ENCODE measurements at regions not wholly inside any gene's neighbourhood (a gene's known extent, or its start where the extent isn't known, plus 50 kb on each side); places are given as distances from the start of the nearest gene placed in this dataset.

DNA sequence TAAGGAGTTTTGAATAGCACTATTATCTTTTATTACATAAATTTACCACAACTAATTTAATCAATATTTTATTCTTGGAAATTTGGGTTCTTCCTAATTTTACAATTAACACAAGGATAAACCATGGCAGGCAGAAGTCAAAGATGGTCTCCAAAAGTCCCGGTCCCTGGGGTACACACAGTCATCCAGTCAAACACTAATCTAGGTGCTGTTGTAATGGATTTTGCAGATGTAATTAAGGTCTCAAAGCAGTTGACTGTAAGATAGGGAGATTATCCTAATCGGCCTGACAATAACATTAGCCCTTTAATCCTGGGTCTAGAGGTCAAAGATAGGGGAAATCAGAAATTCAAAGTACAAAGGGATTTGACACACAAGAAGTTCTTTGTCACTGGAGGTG is 57.5 kb upstream of the HTR1A start:
- H3K9me3 ChIP-seq (ENCODE audit: control insufficient read depth in 4 of 4, low read length in 3 of 4), result no peaks in the 10 kb centered on the region
- no peak overlapping the region for H3K9ac ChIP-seq (ENCODE audit: low read depth in 1 of 2, low read length in 2 of 2)
- no peak for DNase-seq (ENCODE audit: low spot score)
- no peak overlapping the region for H3K4me3 ChIP-seq (ENCODE audit: low read depth in 1 of 3, low read length in 3 of 3)
- WGBS, result 43% methylated on average over 2 of the region's 2 CpGs
- H3K27ac ChIP-seq (ENCODE audit: low read depth in 1 of 2, low read length in 2 of 2), result no peak overlapping the region
- TF ChIP-seq EGR1 (IDR thresholded peaks at IDR 0.05; ENCODE audit: low read depth in 2 of 2), result no peak
- TF ChIP-seq GABPA (IDR thresholded peaks at IDR 0.05 in 1 of 2, conservative IDR thresholded peaks at IDR 0.05 in 1 of 2), result no peak
- TF ChIP-seq FOXA2 (IDR thresholded peaks at IDR 0.05), result no peak
- no peak for TF ChIP-seq NR2F2 (IDR thresholded peaks at IDR 0.05)
- TF ChIP-seq TAF1 (conservative IDR thresholded peaks at IDR 0.05), result no peak
- TF ChIP-seq, protein P1, sequence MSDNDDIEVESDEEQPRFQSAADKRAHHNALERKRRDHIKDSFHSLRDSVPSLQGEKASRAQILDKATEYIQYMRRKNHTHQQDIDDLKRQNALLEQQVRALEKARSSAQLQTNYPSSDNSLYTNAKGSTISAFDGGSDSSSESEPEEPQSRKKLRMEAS (IDR thresholded peaks at IDR 0.05), result no peak
- no peak for TF ChIP-seq JUND (IDR thresholded peaks at IDR 0.05)
- no peak for TF ChIP-seq RXRA (IDR thresholded peaks at IDR 0.05)
- no peak for TF ChIP-seq RAD21 (IDR thresholded peaks at IDR 0.05)
- TF ChIP-seq HNF4A (conservative IDR thresholded peaks at IDR 0.05), result no peak
- TF ChIP-seq FOXA1 (IDR thresholded peaks at IDR 0.05), result no peak
- H3K27me3 ChIP-seq (ENCODE audit: control insufficient read depth in 4 of 4, insufficient read depth in 4 of 4, low read length in 3 of 4), result peaks cover 0 to 2% (median 0%) of the 10 kb centered on the region in 4 donors
- H3K36me3 ChIP-seq (ENCODE audit: control insufficient read depth in 4 of 4, insufficient read depth in 3 of 4, low read depth in 1 of 4, low read length in 3 of 4), result no peaks in the 10 kb centered on the region
- H3K4me1 ChIP-seq (ENCODE audit: control insufficient read depth in 4 of 4, insufficient read depth in 4 of 4, low read length in 3 of 4), result no peaks in the 10 kb centered on the region

DNA sequence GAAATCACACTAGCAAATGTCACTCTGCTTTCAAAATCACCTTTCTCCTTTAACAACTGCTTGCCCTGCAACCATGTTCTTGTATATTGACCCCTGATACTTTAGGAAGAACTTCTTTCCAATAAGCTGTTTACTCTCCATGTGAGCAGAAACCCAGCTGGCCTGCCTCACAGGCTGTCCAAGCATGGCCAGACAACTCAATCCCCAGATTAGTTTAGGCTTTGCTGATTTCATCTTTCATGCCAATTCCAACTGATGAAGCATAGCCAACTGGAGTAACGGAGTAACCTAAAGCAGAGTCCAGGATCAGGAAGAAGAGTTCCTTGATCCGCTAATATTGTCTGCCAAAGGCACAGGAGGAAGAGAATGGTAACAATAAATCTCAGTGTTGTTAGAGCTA is 56.7 kb upstream of the HTR1A start:
- Histone ChIP-seq H3K9me3 (ENCODE audit: control insufficient read depth in 4 of 4, low read length in 3 of 4) (no peaks in the 10 kb centered on the region), H3K4me3 (ENCODE audit: low read depth in 1 of 3, low read length in 3 of 3) (no peak overlapping the region), H3K9ac (ENCODE audit: low read depth in 1 of 2, low read length in 2 of 2) (no peak overlapping the region), H3K4me1 (ENCODE audit: control insufficient read depth in 4 of 4, insufficient read depth in 4 of 4, low read length in 3 of 4) (no peaks in the 10 kb centered on the region), H3K27ac (ENCODE audit: low read depth in 1 of 2, low read length in 2 of 2) (no peak overlapping the region), H3K36me3 (ENCODE audit: control insufficient read depth in 4 of 4, insufficient read depth in 3 of 4, low read depth in 1 of 4, low read length in 3 of 4) (no peaks in the 10 kb centered on the region), H3K27me3 (ENCODE audit: control insufficient read depth in 4 of 4, insufficient read depth in 4 of 4, low read length in 3 of 4) (peaks cover 0 to 2% (median 0%) of the 10 kb centered on the region in 4 donors)
- no peak for TF ChIP-seq HNF4A (conservative IDR thresholded peaks at IDR 0.05)
- TF ChIP-seq, protein P2, sequence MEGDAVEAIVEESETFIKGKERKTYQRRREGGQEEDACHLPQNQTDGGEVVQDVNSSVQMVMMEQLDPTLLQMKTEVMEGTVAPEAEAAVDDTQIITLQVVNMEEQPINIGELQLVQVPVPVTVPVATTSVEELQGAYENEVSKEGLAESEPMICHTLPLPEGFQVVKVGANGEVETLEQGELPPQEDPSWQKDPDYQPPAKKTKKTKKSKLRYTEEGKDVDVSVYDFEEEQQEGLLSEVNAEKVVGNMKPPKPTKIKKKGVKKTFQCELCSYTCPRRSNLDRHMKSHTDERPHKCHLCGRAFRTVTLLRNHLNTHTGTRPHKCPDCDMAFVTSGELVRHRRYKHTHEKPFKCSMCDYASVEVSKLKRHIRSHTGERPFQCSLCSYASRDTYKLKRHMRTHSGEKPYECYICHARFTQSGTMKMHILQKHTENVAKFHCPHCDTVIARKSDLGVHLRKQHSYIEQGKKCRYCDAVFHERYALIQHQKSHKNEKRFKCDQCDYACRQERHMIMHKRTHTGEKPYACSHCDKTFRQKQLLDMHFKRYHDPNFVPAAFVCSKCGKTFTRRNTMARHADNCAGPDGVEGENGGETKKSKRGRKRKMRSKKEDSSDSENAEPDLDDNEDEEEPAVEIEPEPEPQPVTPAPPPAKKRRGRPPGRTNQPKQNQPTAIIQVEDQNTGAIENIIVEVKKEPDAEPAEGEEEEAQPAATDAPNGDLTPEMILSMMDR (IDR thresholded peaks at IDR 0.05; ENCODE audit: low read depth, low read length, missing input control), result no peak
- TF ChIP-seq TAF1 (conservative IDR thresholded peaks at IDR 0.05), result no peak
- TF ChIP-seq NR2F2 (IDR thresholded peaks at IDR 0.05), result no peak
- no peak for TF ChIP-seq YY1 (IDR thresholded peaks at IDR 0.05)
- TF ChIP-seq, protein P1 (IDR thresholded peaks at IDR 0.05), result no peak
- TF ChIP-seq FOXA1 (IDR thresholded peaks at IDR 0.05), result no peak
- TF ChIP-seq JUND (IDR thresholded peaks at IDR 0.05), result no peak
- no peak for TF ChIP-seq EGR1 (IDR thresholded peaks at IDR 0.05; ENCODE audit: low read depth in 2 of 2)
- DNase-seq (ENCODE audit: low spot score), result no peak
- WGBS, result 88% methylated on average over 2 of the region's 2 CpGs

DNA sequence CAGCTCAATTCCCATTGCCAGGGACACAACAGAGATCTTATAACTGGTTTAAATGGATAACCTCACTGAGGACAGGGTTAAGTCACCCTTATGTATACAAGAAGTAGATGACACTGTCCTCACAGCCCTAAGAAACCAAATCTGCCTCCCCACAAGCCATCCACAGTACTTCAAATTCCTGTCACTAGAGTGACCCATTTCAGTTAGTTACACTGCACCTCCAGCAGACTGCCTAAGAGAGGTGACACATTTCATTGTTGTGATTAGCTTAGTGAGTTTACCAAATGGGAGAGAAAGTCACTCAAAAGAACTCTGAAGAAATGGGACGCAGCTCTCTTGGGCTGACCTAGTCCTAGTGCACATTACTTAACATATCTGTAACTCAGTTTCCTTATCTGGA is 53.6 kb upstream of the HTR1A start:
- TF ChIP-seq EGR1 (IDR thresholded peaks at IDR 0.05; ENCODE audit: low read depth in 2 of 2) (no peak), FOXA2 (IDR thresholded peaks at IDR 0.05) (no peak), ZBTB33 (IDR thresholded peaks at IDR 0.05) (no peak), NR2F2 (IDR thresholded peaks at IDR 0.05) (no peak)
- 72% methylated on average over 1 of the region's 1 CpG for WGBS
- no peaks in the 10 kb centered on the region for H3K9me3 ChIP-seq (ENCODE audit: control insufficient read depth in 4 of 4, low read length in 3 of 4)
- H3K36me3 ChIP-seq (ENCODE audit: control insufficient read depth in 4 of 4, insufficient read depth in 3 of 4, low read depth in 1 of 4, low read length in 3 of 4), result no peaks in the 10 kb centered on the region
- peaks cover 0 to 2% (median 0%) of the 10 kb centered on the region in 4 donors for H3K27me3 ChIP-seq (ENCODE audit: control insufficient read depth in 4 of 4, insufficient read depth in 4 of 4, low read length in 3 of 4)
- H3K4me3 ChIP-seq (ENCODE audit: low read depth in 1 of 3, low read length in 3 of 3), result no peak overlapping the region
- no peaks in the 10 kb centered on the region for H3K4me1 ChIP-seq (ENCODE audit: control insufficient read depth in 4 of 4, insufficient read depth in 4 of 4, low read length in 3 of 4)
- no peak overlapping the region for H3K27ac ChIP-seq (ENCODE audit: low read depth in 1 of 2, low read length in 2 of 2)
- no peak for DNase-seq (ENCODE audit: low spot score)
- H3K9ac ChIP-seq (ENCODE audit: low read depth in 1 of 2, low read length in 2 of 2), result no peak overlapping the region
